ENCODE measurements at regions not wholly inside any gene's neighbourhood (a gene's known extent, or its start where the extent isn't known, plus 50 kb on each side); places are given as distances from the start of the nearest gene placed in this dataset.

GRCh38 chr18:39375066-39375465, 1809.5 kb upstream of the CELF4 start:
- ChIA-PET POLR2A (ENCODE audit: partially characterized antibody) (no interaction called here), CTCF (ENCODE audit: partially characterized antibody) (no interaction called here)
- H3K36me3 ChIP-seq (ENCODE audit: control insufficient read depth in 2 of 4, insufficient read depth in 4 of 4, low read length in 3 of 4), result no peaks in the 10 kb centered on the region
- no peak overlapping the region for H3K4ac ChIP-seq (replicated peaks; ENCODE audit: insufficient read length, low read depth, low read length)
- H3K9me3 ChIP-seq (ENCODE audit: insufficient read depth in 2 of 2, low read depth in 1 of 2, low read length in 1 of 2), result no peaks in the 10 kb centered on the region
- H3K27me3 ChIP-seq (replicated peaks in 1 of 4; ENCODE audit: control insufficient read depth in 3 of 4, extremely low read depth in 1 of 4, insufficient read depth in 3 of 4, low read length in 3 of 4), result no peaks in the 10 kb centered on the region
- H2AK5ac ChIP-seq (ENCODE audit: low read depth, low read length), result no peak overlapping the region
- no peak overlapping the region for H3K9ac ChIP-seq (replicated peaks in 1 of 4; ENCODE audit: extremely low read depth in 1 of 4, low read depth in 3 of 4, low read length in 3 of 4)
- FAIRE-seq (no peak), DNase-seq (ENCODE audit: low read depth in 1 of 2, low spot score in 2 of 2) (no peak)
- H3K27ac ChIP-seq (ENCODE audit: low read depth, low read length), result no peak overlapping the region
- H2BK12ac ChIP-seq (ENCODE audit: low read depth, low read length), result no peak overlapping the region
- H3K14ac ChIP-seq (ENCODE audit: insufficient read length), result no peak overlapping the region
- no peak overlapping the region for H3K18ac ChIP-seq (ENCODE audit: extremely low read depth, low read length)
- no peaks in the 10 kb centered on the region for H3K4me1 ChIP-seq (replicated peaks in 1 of 4; ENCODE audit: control insufficient read depth in 3 of 4, insufficient read depth in 4 of 4, low read length in 3 of 4)
- H3K56ac ChIP-seq (replicated peaks; ENCODE audit: insufficient read length, low read depth, low read length), result no peak overlapping the region
- no peak overlapping the region for H3K4me2 ChIP-seq (ENCODE audit: insufficient read depth in 1 of 2, low read depth in 2 of 2, low read length in 2 of 2)
- H3K23ac ChIP-seq (ENCODE audit: insufficient read length), result no peak overlapping the region
- no peaks in the 10 kb centered on the region for H3K23me2 ChIP-seq (ENCODE audit: low read depth, low read length)
- H2BK5ac ChIP-seq (ENCODE audit: low read depth, low read length), result no peak overlapping the region
- H4K5ac ChIP-seq (ENCODE audit: insufficient read length, low read depth, low read length), result no peak overlapping the region
- no peak overlapping the region for H2BK15ac ChIP-seq (ENCODE audit: low read length)
- H3K79me1 ChIP-seq (ENCODE audit: low read depth, low read length), result no peaks in the 10 kb centered on the region
- H2BK120ac ChIP-seq (replicated peaks; ENCODE audit: low read depth, low read length), result no peak overlapping the region
- H2AFZ ChIP-seq (ENCODE audit: low read length), result no peak overlapping the region
- 94% methylated on average over 2 of the region's 2 CpGs; no CpG with 5 or more reads in 1 of the 2 experiments for WGBS, 2 experiments (ENCODE audit: extremely low coverage in 1 of 2, insufficient coverage in 1 of 2, insufficient read length in 1 of 2, insufficient replicate concordance in 2 of 2, low coverage in 1 of 2, low lambda C conversion rate in 2 of 2, missing lambda C conversion rate in 1 of 2)
- H4K8ac ChIP-seq (ENCODE audit: extremely low read depth, insufficient read depth, low read length), result no peak overlapping the region
- H2BK20ac ChIP-seq (ENCODE audit: low read length), result no peak overlapping the region
- H4K20me1 ChIP-seq (replicated peaks in 1 of 2; ENCODE audit: control insufficient read depth in 1 of 2, insufficient read depth in 2 of 2, low read length in 2 of 2), result no peaks in the 10 kb centered on the region
- no peaks in the 10 kb centered on the region for H3K79me2 ChIP-seq (ENCODE audit: control insufficient read depth in 1 of 2, insufficient read depth in 2 of 2, low read length in 2 of 2)
- no peak overlapping the region for H4K91ac ChIP-seq (replicated peaks; ENCODE audit: insufficient read length, low read length)
- H3K4me3 ChIP-seq (ENCODE audit: extremely low read depth in 1 of 4, insufficient read depth in 2 of 4, low read depth in 3 of 4, low read length in 4 of 4), result no peak overlapping the region
- TF ChIP-seq CTCF (IDR thresholded peaks at IDR 0.05; ENCODE audit: control extremely low read depth in 1 of 3, insufficient read depth in 1 of 3, low read depth in 1 of 3, low read length in 3 of 3), result no peak
- TF ChIP-seq NRF1 (IDR thresholded peaks at IDR 0.05; ENCODE audit: low read depth, low read length), result no peak
- TF ChIP-seq BCL11A (IDR thresholded peaks at IDR 0.05; ENCODE audit: low read depth in 2 of 2, low read length in 2 of 2), result no peak
- TF ChIP-seq EP300 (IDR thresholded peaks at IDR 0.05; ENCODE audit: borderline replicate concordance in 1 of 2, low read depth in 2 of 2, low read length in 2 of 2), result no peak
- TF ChIP-seq ZNF274 (IDR thresholded peaks at IDR 0.05; ENCODE audit: borderline replicate concordance, extremely low read depth, low read length), result no peak
- TF ChIP-seq, protein P1, sequence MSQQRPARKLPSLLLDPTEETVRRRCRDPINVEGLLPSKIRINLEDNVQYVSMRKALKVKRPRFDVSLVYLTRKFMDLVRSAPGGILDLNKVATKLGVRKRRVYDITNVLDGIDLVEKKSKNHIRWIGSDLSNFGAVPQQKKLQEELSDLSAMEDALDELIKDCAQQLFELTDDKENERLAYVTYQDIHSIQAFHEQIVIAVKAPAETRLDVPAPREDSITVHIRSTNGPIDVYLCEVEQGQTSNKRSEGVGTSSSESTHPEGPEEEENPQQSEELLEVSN (IDR thresholded peaks at IDR 0.05), result no peak
- TF ChIP-seq CHD1 (IDR thresholded peaks at IDR 0.05; ENCODE audit: low read depth, low read length), result no peak
- TF ChIP-seq CTBP2 (IDR thresholded peaks at IDR 0.05; ENCODE audit: borderline replicate concordance, insufficient read depth, insufficient read length, low read length), result no peak
- TF ChIP-seq EGR1 (IDR thresholded peaks at IDR 0.05; ENCODE audit: borderline replicate concordance, low read depth, low read length), result no peak
- TF ChIP-seq HDAC2 (IDR thresholded peaks at IDR 0.05; ENCODE audit: borderline replicate concordance in 1 of 2, low read depth in 2 of 2, low read length in 2 of 2), result no peak
- TF ChIP-seq KDM5A (IDR thresholded peaks at IDR 0.05; ENCODE audit: low read length), result no peak

All from H1 (cell line).